GM12878 (cell line): ENCODE measurements at regions not wholly inside any gene's neighbourhood (a gene's known extent, or its start where the extent isn't known, plus 50 kb on each side); places are given as distances from the start of the nearest gene placed in this dataset.

Experiments
- ATAC-seq: fragments of 200-7000 bp; cut with Tn5 transposase; 3 replicates; pipeline ENCODE4 v1.9.1; 2020; ENCODE audit warnings: mild to moderate bottlenecking, moderate library complexity
- BruUV-seq: library from RNA; stranded (reverse); fragments of 400-500 nt; replicated peaks from 2 replicates; lab custom pipeline; 2021; lab: Mats Ljungman, UMichigan
- CTCF ChIA-PET: fragments of 300-600 bp; sonication (Branson Sonifier 250); formaldehyde crosslinking; extraction: SDS; loops from one replicate; lab custom pipeline; 2021; ENCODE audit warnings: inconsistent platforms; lab: Yijun Ruan, JAX
- POLR2A ChIA-PET: fragments of 350-600 bp; formaldehyde crosslinking; extraction: SDS; loops from one replicate; lab custom pipeline; 2021; ENCODE audit warnings: inconsistent platforms; lab: Charles Lee
- RAD21 ChIA-PET: fragments of 300-600 bp; sonication (Branson Sonifier 250); formaldehyde crosslinking; loops from one replicate; lab custom pipeline; 2023; ENCODE audit warnings: antibody characterized with exemption; ENCODE audit not compliant: unreplicated experiment; lab: Charles Lee
- SMC1A ChIA-PET: fragments of 300-600 bp; sonication (Branson Sonifier 250); formaldehyde crosslinking; loops from one replicate; lab custom pipeline; 2023; ENCODE audit not compliant: unreplicated experiment, uncharacterized antibody; lab: Charles Lee
- DNase-seq: peaks from one replicate; pipeline ENCODE4 v3.0.0-alpha.2; 2011; ENCODE audit warnings: low read depth, low spot score
- FAIRE-seq: peaks from 3 replicates; lab custom pipeline; 2011; peaks lifted over from hg19 to GRCh38; lab: Jason Lieb, UNC
- H2AFZ ChIP-seq: 2 replicates; pipeline ENCODE4 v1.6.0; 2011; ENCODE audit warnings: low read depth, low read length, control low read depth; ENCODE audit not compliant: control insufficient read depth
- H3K27ac ChIP-seq: 2 replicates; pipeline ENCODE4 v1.5.1; 2011; ENCODE audit warnings: control low read depth; ENCODE audit not compliant: control insufficient read depth, insufficient read depth
- H3K27me3 ChIP-seq, 2 experiments: replicated peaks in 1 of 2; 2 replicates each; pipeline versions ENCODE4 v1.6.0 to v1.6.1; 2011; ENCODE audit warnings: low read length in 1 of 2; ENCODE audit not compliant: control insufficient read depth in 2 of 2, insufficient read depth in 2 of 2
- H3K36me3 ChIP-seq, 2 experiments: 2 replicates each; pipeline ENCODE4 v1.5.1; 2011; ENCODE audit warnings: low read length in 1 of 2; ENCODE audit not compliant: control insufficient read depth in 2 of 2, insufficient read depth in 2 of 2
- H3K4me1 ChIP-seq: 2 replicates; pipeline ENCODE4 v1.6.1; 2011; ENCODE audit warnings: mild to moderate bottlenecking, low read length, moderate library complexity, mixed read lengths; ENCODE audit not compliant: control insufficient read depth, insufficient read depth
- H3K4me2 ChIP-seq: 2 replicates; pipeline ENCODE4 v1.6.0; 2011; ENCODE audit warnings: control low read depth; ENCODE audit not compliant: control insufficient read depth, insufficient read depth
- H3K4me3 ChIP-seq: fragments of 200-600 bp; sonication (generic); 2 replicates; pipeline ENCODE4 v1.5.1; 2016
- H3K79me2 ChIP-seq: 2 replicates; pipeline ENCODE4 v1.6.0; 2011; ENCODE audit warnings: low read length; ENCODE audit not compliant: control insufficient read depth, insufficient read depth
- H3K9ac ChIP-seq: 2 replicates; pipeline ENCODE4 v1.8.0; 2011; ENCODE audit warnings: low read length, control low read depth, mixed read lengths; ENCODE audit not compliant: control insufficient read depth, insufficient read depth
- H3K9me3 ChIP-seq: replicated peaks from 3 replicates; pipeline ENCODE4 v1.5.1; 2011; ENCODE audit warnings: mild to moderate bottlenecking, low read length; ENCODE audit not compliant: control insufficient read depth, insufficient read depth
- H4K20me1 ChIP-seq: 2 replicates; pipeline ENCODE4 v1.6.0; 2011; ENCODE audit not compliant: control insufficient read depth, insufficient read depth
- BCL11A ChIP-seq: IDR thresholded peaks from 2 replicates; pipeline ENCODE4 v1.6.1; 2011; ENCODE audit warnings: low read depth, low read length
- CREM ChIP-seq: IDR thresholded peaks from 2 replicates; pipeline ENCODE4 v1.6.1; 2014; ENCODE audit warnings: antibody characterized with exemption, low read depth
- FOS ChIP-seq: IDR thresholded peaks from 3 replicates; pipeline ENCODE4 v1.6.1; 2011; ENCODE audit warnings: borderline replicate concordance; ENCODE audit not compliant: insufficient read length; ENCODE audit errors: extremely low read depth
- HDGF ChIP-seq: fragments of 450-650 bp; IDR thresholded peaks from 2 replicates; pipeline ENCODE4 v1.6.1; 2016; ENCODE audit warnings: antibody characterized with exemption
- IRF4 ChIP-seq: IDR thresholded peaks from 2 replicates; pipeline ENCODE4 v1.6.1; 2011; ENCODE audit warnings: low read depth, low read length
- MTA3 ChIP-seq: IDR thresholded peaks from 2 replicates; pipeline ENCODE4 v1.6.1; 2012; ENCODE audit warnings: low read length, inconsistent platforms, borderline replicate concordance
- MYB ChIP-seq: fragments of 150-350 bp; IDR thresholded peaks from 2 replicates; pipeline ENCODE4 v1.6.1; 2014; ENCODE audit warnings: mild to moderate bottlenecking, low read depth, low read length, borderline replicate concordance
- NBN ChIP-seq: fragments of 450-650 bp; IDR thresholded peaks from 2 replicates; pipeline ENCODE4 v1.6.1; 2016
- SIN3A ChIP-seq: IDR thresholded peaks from 2 replicates; pipeline ENCODE4 v1.6.1; 2012; ENCODE audit warnings: low read depth, low read length, improper control_type of control experiment
- SMAD1 ChIP-seq: fragments of 450-650 bp; IDR thresholded peaks from 2 replicates; pipeline ENCODE4 v1.6.1; 2018; ENCODE audit warnings: mild to moderate bottlenecking, low read depth; ENCODE audit not compliant: partially characterized antibody
- SUZ12 ChIP-seq: fragments of 200-600 bp; sonication (generic); IDR thresholded peaks from one replicate; pipeline ENCODE4 v1.6.1; 2018; ENCODE audit warnings: antibody characterized with exemption, mild to moderate bottlenecking; ENCODE audit not compliant: unreplicated experiment
- WGBS: methylation state at CpG from one replicate; pipeline ENCODE4 v1.1.6; 2016; ENCODE audit warnings: low lambda C conversion rate; ENCODE audit not compliant: insufficient replicate concordance, insufficient coverage; ENCODE audit errors: missing lambda C conversion rate; 5-methylcytosine and 5-hydroxymethylcytosine counted together
- in situ Hi-C: fragments of 300-500 bp; cut with MboI; formaldehyde crosslinking; loops from 9 replicates; pipeline ENCODE4 v1.14.3; 2018; ENCODE audit warnings: mixed read lengths
- intact Hi-C: fragments of 100-400 bp; cut with micrococcal nuclease; formaldehyde crosslinking; loops from one replicate; pipeline ENCODE4 v1.14.2; 2022; ENCODE audit not compliant: unreplicated experiment
- TF ChIP-seq, protein P1 (sequence below): fragments of 450-650 bp; IDR thresholded peaks from 2 replicates; pipeline ENCODE4 v1.6.1; 2016; ENCODE audit warnings: mild to moderate bottlenecking
- TF ChIP-seq, protein P2 (sequence below): fragments of 450-650 bp; formaldehyde crosslinking; IDR thresholded peaks from 2 replicates; pipeline ENCODE4 v1.4.0; 2022; ENCODE audit warnings: mild to moderate bottlenecking, moderate library complexity

- TF ChIP-seq HDGF = no peak
These were observed 924.4 kb downstream of the IGSF11 start (continued) for GRCh38 chr3:118110211-118110610.

DNA sequence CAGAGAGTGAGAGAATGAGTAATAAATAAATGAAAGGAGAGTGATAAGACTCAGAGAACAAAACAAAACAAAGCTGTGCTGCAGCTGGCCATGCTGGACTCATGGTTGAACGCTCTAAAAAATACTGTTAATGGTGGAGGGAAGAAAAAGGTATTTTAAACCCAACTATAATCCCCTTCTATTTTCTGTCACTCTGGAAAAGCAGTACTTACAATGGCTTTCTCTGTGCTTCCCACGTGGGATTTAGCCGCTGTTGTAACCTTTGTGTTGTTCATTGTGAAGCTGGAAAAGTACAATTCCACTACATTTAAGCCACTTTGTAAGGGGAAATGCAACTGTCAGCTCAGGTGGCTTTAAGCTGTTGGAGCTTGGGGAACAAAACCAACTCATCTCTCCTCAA, 917.7 kb downstream of the IGSF11 start:
- H3K79me2 ChIP-seq = no peaks in the 10 kb centered on the region
- H3K4me2 ChIP-seq = no peak overlapping the region
- no peak for FAIRE-seq
- H3K4me3 ChIP-seq = no peak overlapping the region
- no peak for TF ChIP-seq BCL11A
- TF ChIP-seq MYB = no peak
- TF ChIP-seq FOS = no peak
- TF ChIP-seq IRF4 = no peak
- TF ChIP-seq SMAD1 = no peak
- TF ChIP-seq, protein P1, sequence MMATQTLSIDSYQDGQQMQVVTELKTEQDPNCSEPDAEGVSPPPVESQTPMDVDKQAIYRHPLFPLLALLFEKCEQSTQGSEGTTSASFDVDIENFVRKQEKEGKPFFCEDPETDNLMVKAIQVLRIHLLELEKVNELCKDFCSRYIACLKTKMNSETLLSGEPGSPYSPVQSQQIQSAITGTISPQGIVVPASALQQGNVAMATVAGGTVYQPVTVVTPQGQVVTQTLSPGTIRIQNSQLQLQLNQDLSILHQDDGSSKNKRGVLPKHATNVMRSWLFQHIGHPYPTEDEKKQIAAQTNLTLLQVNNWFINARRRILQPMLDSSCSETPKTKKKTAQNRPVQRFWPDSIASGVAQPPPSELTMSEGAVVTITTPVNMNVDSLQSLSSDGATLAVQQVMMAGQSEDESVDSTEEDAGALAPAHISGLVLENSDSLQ = no peak
- no peak for TF ChIP-seq NBN
- TF ChIP-seq MTA3 = no peak
- no peak for TF ChIP-seq SIN3A
- TF ChIP-seq SUZ12 = no peak
- TF ChIP-seq, protein P2, sequence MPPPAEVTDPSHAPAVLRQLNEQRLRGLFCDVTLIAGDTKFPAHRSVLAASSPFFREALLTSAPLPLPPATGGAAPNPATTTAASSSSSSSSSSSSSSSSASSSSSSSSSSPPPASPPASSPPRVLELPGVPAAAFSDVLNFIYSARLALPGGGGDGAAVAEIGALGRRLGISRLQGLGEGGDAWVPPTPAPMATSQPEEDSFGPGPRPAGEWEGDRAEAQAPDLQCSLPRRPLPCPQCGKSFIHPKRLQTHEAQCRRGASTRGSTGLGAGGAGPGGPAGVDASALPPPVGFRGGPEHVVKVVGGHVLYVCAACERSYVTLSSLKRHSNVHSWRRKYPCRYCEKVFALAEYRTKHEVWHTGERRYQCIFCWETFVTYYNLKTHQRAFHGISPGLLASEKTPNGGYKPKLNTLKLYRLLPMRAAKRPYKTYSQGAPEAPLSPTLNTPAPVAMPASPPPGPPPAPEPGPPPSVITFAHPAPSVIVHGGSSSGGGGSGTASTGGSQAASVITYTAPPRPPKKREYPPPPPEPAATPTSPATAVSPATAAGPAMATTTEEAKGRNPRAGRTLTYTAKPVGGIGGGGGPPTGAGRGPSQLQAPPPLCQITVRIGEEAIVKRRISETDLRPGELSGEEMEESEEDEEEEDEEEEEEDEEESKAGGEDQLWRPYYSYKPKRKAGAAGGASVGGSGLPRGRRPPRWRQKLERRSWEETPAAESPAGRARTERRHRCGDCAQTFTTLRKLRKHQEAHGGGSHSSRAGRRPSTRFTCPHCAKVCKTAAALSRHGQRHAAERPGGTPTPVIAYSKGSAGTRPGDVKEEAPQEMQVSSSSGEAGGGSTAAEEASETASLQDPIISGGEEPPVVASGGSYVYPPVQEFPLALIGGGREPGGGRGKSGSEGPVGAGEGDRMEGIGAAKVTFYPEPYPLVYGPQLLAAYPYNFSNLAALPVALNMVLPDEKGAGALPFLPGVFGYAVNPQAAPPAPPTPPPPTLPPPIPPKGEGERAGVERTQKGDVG (CRISPR knock-in tag) = no peak
- TF ChIP-seq CREM = no peak
- RAD21 ChIA-PET = no interaction called here
- SMC1A ChIA-PET = interaction anchor here (1.2 kb wide), 1 partner anchor 18 kb away, joined by 3 read pairs; no protein-coding TSS in a partner anchor
- no peaks in the 10 kb centered on the region for H3K4me1 ChIP-seq
- H3K9ac ChIP-seq = no peak overlapping the region
- in situ Hi-C loops (no loop called here), intact Hi-C loops (no loop called here)
- CTCF ChIA-PET = no interaction called here
- no peaks in the 10 kb centered on the region for H3K36me3 ChIP-seq
- ATAC-seq = no peak
- DNase-seq = no peak
- H4K20me1 ChIP-seq = no peaks in the 10 kb centered on the region
- no peaks in the 10 kb centered on the region for H3K9me3 ChIP-seq
- no peak overlapping the region for H3K27ac ChIP-seq
- POLR2A ChIA-PET = no interaction called here
- WGBS = 20% methylated on average over 3 of the region's 3 CpGs
- no peak overlapping the region for H2AFZ ChIP-seq
- 0 out of 4 replicates have a peak, but pooled peaks cover 0 to 2% of the 10 kb centered on the region in 2 experiments for H3K27me3 ChIP-seq
- BruUV-seq = no TSS peak
